AG08396 (cell line): ENCODE measurements at regions not wholly inside any gene's neighbourhood (a gene's known extent, or its start where the extent isn't known, plus 50 kb on each side); places are given as distances from the start of the nearest gene placed in this dataset.
"Not testable (repeated sequence)": the region's sequence is repeated elsewhere in the genome, so short reads cannot be mapped to it uniquely, and the experiment has no call there.

Source experiments
- DNase-seq: peaks from one replicate; pipeline ENCODE4 v3.0.0; 2012; ENCODE audit warnings: low spot score, mixed read lengths

DNA sequence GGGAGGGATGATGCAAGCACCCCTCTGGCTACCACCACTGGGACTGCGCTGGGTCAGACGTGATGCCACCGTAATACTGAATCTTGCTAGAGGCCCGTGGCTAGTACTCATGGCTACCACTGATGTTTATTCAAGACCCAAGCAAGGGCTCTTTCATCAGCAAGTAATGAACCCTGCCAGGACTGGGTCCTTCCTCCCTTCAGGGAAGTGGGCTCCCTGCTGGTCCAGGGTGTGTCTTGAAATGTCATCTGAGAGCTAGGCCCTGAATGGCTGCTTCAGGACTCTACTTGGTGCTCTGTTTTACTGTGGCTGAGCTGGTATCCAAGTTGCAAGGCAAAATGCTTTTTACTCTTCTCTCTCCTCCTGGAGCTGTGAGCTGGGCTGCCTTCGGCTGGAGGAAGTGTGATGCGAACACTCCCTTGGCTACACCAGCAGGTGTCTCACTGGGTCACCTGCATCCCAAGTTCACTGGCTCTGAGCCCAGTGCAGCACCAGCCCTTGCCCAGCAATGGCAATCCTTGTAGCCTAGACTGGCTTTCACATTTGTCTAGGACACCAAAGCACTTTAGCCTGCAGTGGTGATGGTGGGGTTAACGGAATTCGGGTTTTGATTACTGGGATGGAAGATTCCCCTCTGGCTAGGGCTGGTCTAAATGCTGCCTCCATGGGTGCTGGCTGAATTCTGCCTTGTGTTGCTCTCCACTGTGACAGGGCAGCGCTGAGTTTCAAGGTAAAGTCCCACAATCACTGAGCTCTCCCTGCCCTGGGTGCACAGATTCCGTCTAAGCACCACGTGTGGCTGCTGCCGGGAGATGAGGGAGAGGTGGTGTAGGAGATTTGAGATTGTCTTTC lies 98.6 kb downstream of the USP22 start:
- no peak for DNase-seq

DNA sequence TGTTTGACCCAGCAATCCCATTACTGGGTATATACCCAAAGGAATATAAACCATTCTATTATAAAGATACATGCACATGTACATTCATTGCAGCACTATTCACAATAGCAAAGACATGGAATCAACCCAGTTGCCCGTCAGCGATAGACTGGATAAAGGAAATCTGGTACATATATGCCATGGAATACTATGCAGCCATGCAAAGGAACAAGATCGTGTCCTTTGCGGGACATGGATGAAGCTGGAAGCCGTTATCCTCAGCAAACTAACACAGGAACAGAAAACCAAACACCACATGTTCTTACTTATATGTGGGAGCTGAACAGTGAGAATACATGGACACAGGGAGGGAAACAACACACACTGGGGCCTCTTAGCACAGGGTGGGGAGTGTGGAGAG lies 95.1 kb downstream of the USP22 start:
- DNase-seq: not testable (repeated sequence)

DNA sequence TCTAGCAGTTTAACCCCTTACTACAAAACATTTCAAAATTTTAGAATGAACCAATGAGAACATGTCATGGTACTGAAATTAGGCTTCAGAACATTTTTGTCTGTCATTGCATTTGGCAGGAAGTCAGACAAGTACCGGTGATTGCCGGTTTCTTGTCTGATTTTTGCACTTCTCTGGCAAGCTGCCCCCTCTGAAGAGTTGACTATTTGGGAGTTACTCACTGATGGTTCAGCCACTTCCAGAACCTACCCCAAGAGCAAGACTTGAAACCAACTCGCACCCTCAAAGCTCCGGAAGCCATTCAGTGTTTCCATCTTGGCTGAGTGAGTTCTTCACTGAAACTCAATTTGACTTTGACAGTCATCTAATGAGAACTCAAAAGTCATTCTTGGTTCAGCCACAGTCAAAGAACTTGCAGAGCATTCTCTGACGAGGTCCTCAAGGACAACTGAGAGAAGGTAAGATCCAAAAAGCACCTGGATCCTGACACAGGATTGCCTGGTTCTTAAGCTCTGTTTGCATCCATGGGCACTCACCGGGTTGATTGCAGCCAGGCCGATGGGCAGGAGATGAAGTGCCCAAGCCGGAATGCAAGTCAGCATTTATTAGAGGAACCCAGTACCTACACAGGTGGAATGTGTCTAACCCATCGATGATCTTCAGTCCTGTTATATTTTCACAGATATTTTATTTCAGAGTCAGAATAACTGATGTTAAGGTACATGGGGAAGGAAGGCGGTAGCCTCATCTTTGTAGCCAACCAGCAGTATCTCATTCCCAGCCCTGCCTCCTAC lies 93.6 kb downstream of the USP22 start:
- DNase-seq: no peak
